Psoas muscle (tissue), 7 donors: ENCODE measurements at regions not wholly inside any gene's neighbourhood (a gene's known extent, or its start where the extent isn't known, plus 50 kb on each side); places are given as distances from the start of the nearest gene placed in this dataset.

Experiments used
- ATAC-seq, 4 donors: fragments of 200-7000 bp; cut with Tn5 transposase; one replicate each; pipeline ENCODE4 v1.9.1; 2020; ENCODE audit warnings: moderate library complexity in 3 of 4, mild to moderate bottlenecking in 2 of 4
- DNase-seq, 2 donors: peaks; one replicate each; pipeline ENCODE4 v3.0.0-alpha.2; 2020
- H3K27ac ChIP-seq: fragments of 200-600 bp; one replicate; pipeline ENCODE4 v1.8.0; 2022
- H3K27me3 ChIP-seq, 3 donors: fragments of 200-600 bp in 1 of 3; one replicate each; pipeline versions ENCODE4 v1.6.1 to v1.8.0; 2013 to 2022; ENCODE audit warnings: low read length in 2 of 3, mild to moderate bottlenecking in 2 of 3, moderate library complexity in 1 of 3; ENCODE audit not compliant: insufficient read depth in 3 of 3
- H3K36me3 ChIP-seq, 2 donors: fragments of 200-600 bp in 1 of 2; one replicate each; pipeline versions ENCODE4 v1.6.1 to v1.8.0; 2013 to 2022; ENCODE audit warnings: low read depth in 1 of 2, mild to moderate bottlenecking in 1 of 2, moderate library complexity in 1 of 2; ENCODE audit not compliant: insufficient read depth in 1 of 2
- H3K4me1 ChIP-seq: fragments of 200-600 bp; one replicate; pipeline ENCODE4 v1.8.0; 2022
- H3K4me3 ChIP-seq: fragments of 200-600 bp; one replicate; pipeline ENCODE4 v1.8.0; 2022; ENCODE audit warnings: mild to moderate bottlenecking
- H3K9me3 ChIP-seq: fragments of 200-600 bp; one replicate; pipeline ENCODE4 v1.8.0; 2022
- CTCF ChIP-seq: fragments of 200-600 bp; IDR thresholded peaks from one replicate; pipeline ENCODE4 v1.8.0; 2022; ENCODE audit warnings: antibody characterized with exemption
- WGBS, 3 donors: extraction: QIAGEN DNeasy Blood & Tissue Kit; methylation state at CpG; one replicate each; pipeline versions ENCODE4 v1.1.6 to v1.1.7; 2013; 5-methylcytosine and 5-hydroxymethylcytosine counted together
- intact Hi-C, 2 donors: fragments of 100-400 bp; cut with DNase I; formaldehyde crosslinking; loops; one replicate each; pipeline versions ENCODE4 v1.11.0 to v1.14.2; 2022
- donor health status: healthy with polysubstance abuse.
- donor health status: DM: no; HTN: no; CAD: no; lungs with moderate emphysema.
- donor health status: Bipolar disorder and iron deficiency.
- donor health status: healthy.
- donor health status: DM: yes; HTN: yes; CAD: no.
- donor health status: DM: no; HTN: no; CAD: no.
- donor health status: DM: yes; HTN: yes; CAD: no.

- Histone ChIP-seq H3K36me3 (no peaks in the 10 kb centered on the region), H3K27ac (no peak overlapping the region), H3K27me3 (no peaks in the 10 kb centered on the region), H3K4me1 (no peaks in the 10 kb centered on the region), H3K9me3 (no peaks in the 10 kb centered on the region), H3K4me3 (no peak overlapping the region)
- TF ChIP-seq CTCF = no peak
- WGBS, 3 donors = 49 to 95% (median 59%) methylated on average over 2 of the region's 2 CpGs
- intact Hi-C loops = no loop called here
- no peak for DNase-seq
- no peak for ATAC-seq
These were observed 103.9 kb upstream of the MAGEB2 start for GRCh38 chrX:30111431-30111830.

GRCh38 chrX:30141966-30142365, 73.4 kb upstream of the MAGEB2 start:
- WGBS, 3 donors = 24 to 50% (median 48%) methylated on average over 3 to 4 of the region's 4 CpGs
- no peaks in the 10 kb centered on the region for H3K4me1 ChIP-seq
- no peaks in the 10 kb centered on the region for H3K9me3 ChIP-seq
- TF ChIP-seq CTCF = no peak
- intact Hi-C loops = loop anchor here in 1 of 2 donors (10.0 kb wide), 1 partner anchor 363 kb away; no protein-coding TSS in a partner anchor
- peaks cover 0 to 2% (median 0%) of the 10 kb centered on the region in 3 donors for H3K27me3 ChIP-seq
- H3K27ac ChIP-seq = no peak overlapping the region
- ATAC-seq = no peak
- no peaks in the 10 kb centered on the region for H3K36me3 ChIP-seq
- no peak for DNase-seq
- H3K4me3 ChIP-seq = no peak overlapping the region

- ATAC-seq (no peak), DNase-seq (no peak)
- Histone ChIP-seq H3K27ac (no peak overlapping the region), H3K4me3 (no peak overlapping the region), H3K27me3 (peaks cover 0 to 2% (median 0%) of the 10 kb centered on the region in 3 donors), H3K36me3 (no peaks in the 10 kb centered on the region), H3K9me3 (no peaks in the 10 kb centered on the region), H3K4me1 (no peaks in the 10 kb centered on the region)
- intact Hi-C loops = loop anchor here in 1 of 2 donors (10.0 kb wide), 1 partner anchor 361 kb away; no protein-coding TSS in a partner anchor
- TF ChIP-seq CTCF = no peak
These were observed 71.1 kb upstream of the MAGEB2 start for GRCh38 chrX:30144221-30144620.

GRCh38 chrX:30144971-30145731, 70.2 kb upstream of the MAGEB2 start:
- ATAC-seq (no peak), DNase-seq (no peak)
- Histone ChIP-seq H3K27me3 (peaks cover 0 to 2% (median 0%) of the 10 kb centered on the region in 3 donors), H3K36me3 (no peaks in the 10 kb centered on the region), H3K9me3 (no peaks in the 10 kb centered on the region), H3K4me1 (no peaks in the 10 kb centered on the region), H3K27ac (no peak overlapping the region), H3K4me3 (no peak overlapping the region)
- TF ChIP-seq CTCF = no peak
- WGBS, 3 donors = 61 to 82% (median 79%) methylated on average over 6 of the region's 6 CpGs
- intact Hi-C loops = loop anchor here in 1 of 2 donors (10.0 kb wide), 1 partner anchor 360 kb away; no protein-coding TSS in a partner anchor
